ENCODE measurements at regions not wholly inside any gene's neighbourhood (a gene's known extent, or its start where the extent isn't known, plus 50 kb on each side); places are given as distances from the start of the nearest gene placed in this dataset.

GRCh38 chr17:27402943-27403342 lies 53.3 kb upstream of the KSR1 start:
- DNase-seq (ENCODE audit: insufficient read length, low spot score, missing footprints): no peak
- Histone ChIP-seq H3K79me2 (ENCODE audit: insufficient read depth, low read length) (no peaks in the 10 kb centered on the region), H3K4me2 (ENCODE audit: insufficient read depth, low read length) (no peak overlapping the region), H3K9me3 (ENCODE audit: low read depth, low read length) (no peaks in the 10 kb centered on the region), H3K4me3 (ENCODE audit: insufficient read depth, low read length) (no peak overlapping the region), H3K27me3 (ENCODE audit: insufficient read depth, low read length) (peaks cover 7% of the 10 kb centered on the region), H3K4me1 (ENCODE audit: insufficient read depth, low read length) (peaks cover 1% of the 10 kb centered on the region), H2AFZ (ENCODE audit: low read length) (no peak overlapping the region), H4K20me1 (ENCODE audit: insufficient read depth, low read length) (no peaks in the 10 kb centered on the region), H3K27ac (ENCODE audit: low read depth, low read length) (no peak overlapping the region), H3K36me3 (ENCODE audit: insufficient read depth, low read length) (no peaks in the 10 kb centered on the region)
- TF ChIP-seq CTCF (IDR thresholded peaks at IDR 0.05; ENCODE audit: extremely low read depth, low read depth, low read length): no peak

- no peak for TF ChIP-seq CTCF (IDR thresholded peaks at IDR 0.05; ENCODE audit: extremely low read depth, low read depth, low read length)
- DNase-seq (ENCODE audit: insufficient read length, low spot score, missing footprints): no peak
- peaks cover 3% of the 10 kb centered on the region for H3K27me3 ChIP-seq (ENCODE audit: insufficient read depth, low read length)
- no peak overlapping the region for H2AFZ ChIP-seq (ENCODE audit: low read length)
- no peaks in the 10 kb centered on the region for H4K20me1 ChIP-seq (ENCODE audit: insufficient read depth, low read length)
- H3K4me3 ChIP-seq (ENCODE audit: insufficient read depth, low read length): no peak overlapping the region
- peaks cover 7% of the 10 kb centered on the region for H3K4me1 ChIP-seq (ENCODE audit: insufficient read depth, low read length)
- no peak overlapping the region for H3K4me2 ChIP-seq (ENCODE audit: insufficient read depth, low read length)
- H3K27ac ChIP-seq (ENCODE audit: low read depth, low read length): no peak overlapping the region
- no peaks in the 10 kb centered on the region for H3K36me3 ChIP-seq (ENCODE audit: insufficient read depth, low read length)
- H3K79me2 ChIP-seq (ENCODE audit: insufficient read depth, low read length): no peaks in the 10 kb centered on the region
- H3K9me3 ChIP-seq (ENCODE audit: low read depth, low read length): no peaks in the 10 kb centered on the region
Observed at GRCh38 chr17:27403480-27404005, 52.7 kb upstream of the KSR1 start.

- H3K27ac ChIP-seq (ENCODE audit: low read depth, low read length): no peak overlapping the region
- no peaks in the 10 kb centered on the region for H3K36me3 ChIP-seq (ENCODE audit: insufficient read depth, low read length)
- H3K9me3 ChIP-seq (ENCODE audit: low read depth, low read length): no peaks in the 10 kb centered on the region
- H3K79me2 ChIP-seq (ENCODE audit: insufficient read depth, low read length): no peaks in the 10 kb centered on the region
- H4K20me1 ChIP-seq (ENCODE audit: insufficient read depth, low read length): no peaks in the 10 kb centered on the region
- no peak overlapping the region for H3K4me2 ChIP-seq (ENCODE audit: insufficient read depth, low read length)
- peaks cover 12% of the 10 kb centered on the region for H3K4me1 ChIP-seq (ENCODE audit: insufficient read depth, low read length)
- no peak for TF ChIP-seq CTCF (IDR thresholded peaks at IDR 0.05; ENCODE audit: extremely low read depth, low read depth, low read length)
- H3K4me3 ChIP-seq (ENCODE audit: insufficient read depth, low read length): no peak overlapping the region
- H3K27me3 ChIP-seq (ENCODE audit: insufficient read depth, low read length): peaks cover 3% of the 10 kb centered on the region
- no peak overlapping the region for H2AFZ ChIP-seq (ENCODE audit: low read length)
- no peak for DNase-seq (ENCODE audit: insufficient read length, low spot score, missing footprints)
Observed at GRCh38 chr17:27404676-27405075, 51.6 kb upstream of the KSR1 start.

All from osteoblast (primary cell).